PFSK-1 (cell line): ENCODE measurements at regions not wholly inside any gene's neighbourhood (a gene's known extent, or its start where the extent isn't known, plus 50 kb on each side); places are given as distances from the start of the nearest gene placed in this dataset.

ENCODE experiments used
- POLR2AphosphoS5 ChIP-seq: IDR thresholded peaks from 2 replicates; pipeline ENCODE4 v1.6.1; 2012; ENCODE audit warnings: low read depth, mild to moderate bottlenecking, control low read depth, low read length, moderate library complexity
- REST ChIP-seq, 2 experiments: IDR thresholded peaks; 2 replicates each; pipeline versions ENCODE4 v1.6.1 to v1.8.0; 2011 to 2012; ENCODE audit warnings: low read depth in 2 of 2, low read length in 2 of 2, control low read depth in 1 of 2, inconsistent platforms in 1 of 2, mild to moderate bottlenecking in 1 of 2, moderate library complexity in 1 of 2; ENCODE audit not compliant: insufficient read depth in 1 of 2
- SIN3A ChIP-seq: IDR thresholded peaks from 2 replicates; pipeline ENCODE4 v1.6.1; 2012; ENCODE audit warnings: mild to moderate bottlenecking, low read length, moderate library complexity, borderline replicate concordance; ENCODE audit not compliant: insufficient read depth
- TAF1 ChIP-seq: IDR thresholded peaks from 2 replicates; pipeline ENCODE4 v1.6.1; 2012; ENCODE audit warnings: low read length, control low read depth, borderline replicate concordance; ENCODE audit not compliant: insufficient read depth

GRCh38 chr3:18795078-18795477 is 353.2 kb upstream of the KCNH8 start:
- no peak for TF ChIP-seq TAF1
- TF ChIP-seq REST (IDR thresholded peaks at IDR 0.05; ENCODE audit: insufficient read depth in 1 of 2, low read depth in 2 of 2, low read length in 2 of 2) = no peak
- TF ChIP-seq POLR2AphosphoS5 = no peak
- no peak for TF ChIP-seq SIN3A
